ENCODE measurements at regions not wholly inside any gene's neighbourhood (a gene's known extent, or its start where the extent isn't known, plus 50 kb on each side); places are given as distances from the start of the nearest gene placed in this dataset.
A peak's percentile ranks its signal among the peaks of the same experiment; 100 is the strongest.

GRCh38 chr2:64404002-64404731, 49.8 kb upstream of the LGALSL start:
- H3K4me1 ChIP-seq (replicated peaks in 1 of 2) = peaks cover 54 to 57% of the 10 kb centered on the region in 2 donors
- peak overlapping the region; percentile 68 to 72 for H3K27ac ChIP-seq
- WGBS, 10 experiments = 0 to 40% (median 4%) methylated on average over 1 to 5 of the region's 9 CpGs; no CpG with 5 or more reads in 2 of the 10 experiments
- ATAC-seq (replicated peaks in 6 of 8) = peak; percentile 9 to 75 (median 66)
- no peak overlapping the region for H3K4me3 ChIP-seq
- in situ Hi-C loops (cut with MboI; ENCODE audit: low pct_unique_long_range_greater_than_20kb in 2 of 9, low sequenced_read_pairs in 9 of 9, unreplicated experiment in 9 of 9) = no loop called here
